HG03103 (cell line): ENCODE measurements at regions not wholly inside any gene's neighbourhood (a gene's known extent, or its start where the extent isn't known, plus 50 kb on each side); places are given as distances from the start of the nearest gene placed in this dataset.

Experiments used
- ATAC-seq: cut with Tn5 transposase; IDR thresholded peaks from one replicate; pipeline ENCODE4 v1.9.1; 2021; ENCODE audit warnings: low read depth; ENCODE audit not compliant: unreplicated experiment

DNA sequence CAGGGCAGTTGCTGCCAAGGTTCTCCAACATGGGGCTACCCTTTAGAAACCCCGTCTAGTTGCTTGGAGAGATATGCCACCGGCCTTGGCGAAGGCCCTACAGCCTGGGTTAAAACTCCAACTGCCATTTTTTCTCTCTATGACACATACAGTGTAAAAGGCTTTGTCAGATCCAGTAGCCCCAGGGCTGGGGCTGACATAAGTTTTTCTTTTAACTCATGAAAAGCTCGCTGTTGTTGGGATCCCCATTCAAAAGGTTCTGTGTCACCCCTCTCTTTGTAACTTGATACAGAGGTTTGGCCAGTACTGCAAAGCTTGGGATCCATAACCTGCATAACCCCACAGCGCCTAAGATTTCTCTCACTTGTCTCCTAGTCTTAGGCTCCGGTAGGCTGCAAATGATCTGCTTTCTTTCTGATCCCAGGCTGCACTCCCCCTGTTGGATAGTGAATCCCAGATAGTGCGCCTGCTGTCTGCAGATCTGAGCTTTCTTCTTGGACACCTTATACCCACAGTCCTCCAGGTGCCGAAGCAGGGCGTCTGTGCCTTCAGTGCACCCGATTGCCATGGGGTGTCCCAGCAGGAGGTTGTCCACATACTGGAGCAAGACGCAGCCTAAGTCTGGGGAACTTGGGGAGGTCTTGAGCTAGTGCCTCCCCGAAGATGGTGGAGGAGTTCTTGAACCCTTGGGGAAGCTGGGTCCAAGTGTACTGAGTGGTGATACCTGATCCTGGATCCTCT, 406.2 kb downstream of the TGFB2 start:
- no peak for ATAC-seq

DNA sequence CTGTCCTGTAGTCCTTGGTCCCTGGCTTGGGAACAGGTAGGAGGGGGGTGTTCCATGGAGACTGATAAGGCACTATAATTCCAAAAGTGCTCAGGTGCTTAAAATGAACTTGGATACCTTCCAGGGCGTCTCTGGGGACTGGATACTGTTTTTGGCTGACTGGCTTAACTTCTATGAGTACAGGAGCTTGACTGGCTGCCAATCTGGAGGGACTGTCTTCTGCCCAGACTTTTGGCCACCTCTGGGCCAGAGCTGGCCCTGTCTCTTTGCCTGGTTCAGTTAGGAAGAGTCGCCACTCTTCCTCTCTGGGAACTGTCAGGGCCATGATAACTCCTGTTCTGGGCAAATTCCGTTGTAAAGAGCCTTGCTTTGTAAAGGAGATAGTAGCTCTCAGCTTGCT, 407.0 kb downstream of the TGFB2 start:
- no peak for ATAC-seq

DNA sequence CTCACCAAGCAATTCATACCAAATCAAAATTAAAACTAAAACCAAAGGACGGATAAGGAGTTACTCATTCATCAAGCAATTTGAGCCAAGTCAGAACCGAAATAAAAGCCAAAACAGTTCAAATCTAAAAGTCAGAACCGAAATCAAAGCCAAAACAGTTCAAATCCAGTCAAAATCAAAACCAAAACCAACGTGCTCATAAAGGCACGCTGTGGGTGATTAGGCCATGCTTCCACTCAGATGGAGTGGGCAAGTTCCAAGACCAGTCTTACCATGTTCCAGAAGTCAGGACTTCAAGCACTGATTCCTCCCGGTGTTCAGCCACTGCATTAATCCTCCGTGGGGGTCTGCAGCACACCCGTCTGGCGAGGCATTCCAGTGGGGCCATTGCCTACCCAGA, 409.3 kb downstream of the TGFB2 start:
- ATAC-seq, result no peak

DNA sequence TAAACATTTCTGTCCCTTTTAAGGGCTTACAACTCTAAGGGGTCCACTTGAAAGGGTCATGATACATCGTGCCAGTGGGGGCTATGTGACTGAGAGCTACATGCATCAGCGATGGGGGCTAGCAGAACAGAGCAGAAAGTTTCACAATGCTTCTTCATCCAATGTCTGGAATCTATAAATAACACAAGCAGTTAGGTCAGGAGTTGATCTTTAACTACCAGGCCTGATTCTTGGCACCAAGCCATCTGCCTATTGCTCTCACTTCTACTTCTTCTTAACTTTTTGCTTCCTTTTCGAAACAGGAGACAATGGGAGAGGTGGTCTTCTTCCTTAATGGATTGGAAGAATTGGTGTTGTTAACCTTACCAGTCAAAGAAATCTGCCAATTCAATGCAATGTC, 410.0 kb downstream of the TGFB2 start:
- ATAC-seq, result no peak

DNA sequence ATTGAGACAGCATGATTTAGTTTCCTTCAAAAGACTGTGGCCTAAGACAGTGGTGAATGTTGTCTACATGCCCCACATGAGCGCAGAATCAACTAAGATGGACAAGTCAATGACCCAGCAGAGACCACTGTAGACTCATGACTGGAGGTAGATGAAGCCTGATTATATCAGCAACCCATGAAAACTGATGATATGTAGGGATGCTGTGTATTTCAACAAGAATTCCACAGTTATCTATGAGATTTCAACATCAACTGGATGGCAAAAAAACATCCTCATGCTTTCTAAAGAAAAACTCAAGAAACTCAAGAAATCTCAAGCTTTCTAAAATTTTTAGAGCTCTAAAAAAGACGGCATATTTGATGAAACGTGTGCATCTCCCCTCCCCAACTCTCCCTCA, 413.9 kb upstream of the LYPLAL1 start:
- no peak for ATAC-seq

DNA sequence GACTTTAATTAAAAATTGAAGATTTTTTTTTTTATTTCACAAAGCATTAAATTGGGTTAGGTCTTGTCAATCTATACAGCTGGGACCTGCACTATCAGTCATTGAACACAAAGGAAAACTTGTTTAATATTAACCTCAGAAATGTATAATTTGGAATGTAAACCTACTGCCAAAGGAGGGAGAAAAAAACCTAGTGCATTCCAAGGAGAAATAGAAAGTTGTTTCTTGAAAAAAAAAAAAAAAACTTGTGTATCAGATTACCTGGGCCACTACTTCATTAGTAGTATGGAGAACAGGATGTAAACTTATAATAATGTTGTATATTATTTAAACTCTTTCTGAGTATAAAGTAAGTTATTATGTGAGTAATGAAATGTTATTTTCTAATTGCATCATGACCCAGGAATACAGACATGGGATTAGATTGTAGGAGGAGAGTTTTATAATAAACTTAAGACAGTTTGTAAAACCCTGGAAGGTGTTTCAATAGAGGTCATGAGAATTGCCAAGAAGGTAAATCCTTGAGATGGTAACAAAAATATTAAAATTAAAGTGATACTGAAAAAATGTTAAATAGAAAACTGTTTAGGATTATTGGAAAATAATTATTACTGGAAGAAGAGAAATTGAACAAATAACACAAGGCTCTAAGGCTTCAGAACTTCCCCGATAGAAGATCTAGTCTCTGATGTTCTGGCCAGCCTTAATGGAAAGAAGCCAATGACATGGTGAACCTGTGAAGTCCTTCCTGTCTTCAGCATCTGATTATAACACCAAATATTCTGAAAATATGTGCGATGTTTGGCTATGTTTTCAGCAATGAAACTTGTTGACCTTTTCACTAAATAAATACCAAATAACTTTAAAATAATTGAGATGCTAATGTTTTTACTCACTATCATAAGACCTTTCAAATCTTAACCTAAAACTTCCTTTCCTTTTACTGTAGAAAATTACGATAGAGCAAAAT, 412.8 kb upstream of the LYPLAL1 start:
- no peak for ATAC-seq

DNA sequence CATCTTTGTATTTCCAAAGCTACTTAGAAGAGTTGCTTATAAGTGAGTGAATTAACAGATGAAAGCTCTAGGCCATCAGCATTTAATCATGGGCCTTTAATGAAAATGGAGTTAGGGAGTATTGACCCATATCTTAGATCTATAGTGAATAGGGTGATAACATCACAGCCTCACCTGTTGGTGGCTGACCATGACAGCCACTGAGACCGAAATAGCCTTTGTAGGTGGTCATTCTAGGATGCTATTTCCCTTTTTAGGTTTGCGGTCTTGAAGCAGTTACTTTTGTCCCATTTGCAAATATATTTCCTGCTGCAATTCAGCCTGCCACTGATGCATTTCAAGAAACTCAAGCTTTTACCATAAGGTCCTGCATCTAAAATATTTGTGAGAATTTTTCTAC, 410.1 kb upstream of the LYPLAL1 start:
- no peak for ATAC-seq

DNA sequence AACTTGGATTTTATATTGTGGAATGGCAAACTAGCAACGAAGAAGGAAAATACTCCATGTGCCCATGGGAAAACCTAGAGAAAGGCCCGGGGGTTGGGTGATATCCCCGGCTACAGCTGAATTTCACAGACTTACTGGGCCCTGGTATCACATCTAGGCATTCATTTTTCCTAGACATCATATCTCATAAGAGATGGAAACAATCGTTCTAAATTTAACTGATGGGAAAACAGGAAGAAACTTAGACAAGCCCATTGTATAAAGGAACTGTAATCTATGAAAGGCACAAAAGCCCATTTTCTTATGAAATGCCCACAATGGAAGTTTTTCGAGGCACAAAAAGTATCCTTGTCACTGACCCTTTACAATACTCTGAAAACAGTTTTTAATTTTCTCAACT, 407.9 kb upstream of the LYPLAL1 start:
- ATAC-seq, result no peak

DNA sequence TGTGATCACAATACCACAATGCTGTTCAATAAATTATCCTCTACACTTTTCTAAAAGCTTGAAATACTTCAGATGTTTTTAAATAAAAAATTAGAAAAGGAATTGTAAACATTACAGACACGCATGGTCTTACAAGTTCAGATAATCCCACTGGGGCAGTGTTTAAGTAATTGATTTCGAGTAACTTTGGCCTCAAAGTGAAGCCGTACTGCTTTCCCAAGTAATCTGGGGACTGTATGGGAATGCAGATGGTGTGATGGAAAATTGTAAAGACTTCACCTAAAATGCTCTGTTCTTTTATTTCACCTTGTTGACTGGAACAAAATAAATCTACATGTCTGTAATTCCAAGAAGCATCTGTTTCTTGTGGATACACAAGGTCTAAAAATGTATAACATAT, 401.7 kb upstream of the LYPLAL1 start:
- no peak for ATAC-seq

DNA sequence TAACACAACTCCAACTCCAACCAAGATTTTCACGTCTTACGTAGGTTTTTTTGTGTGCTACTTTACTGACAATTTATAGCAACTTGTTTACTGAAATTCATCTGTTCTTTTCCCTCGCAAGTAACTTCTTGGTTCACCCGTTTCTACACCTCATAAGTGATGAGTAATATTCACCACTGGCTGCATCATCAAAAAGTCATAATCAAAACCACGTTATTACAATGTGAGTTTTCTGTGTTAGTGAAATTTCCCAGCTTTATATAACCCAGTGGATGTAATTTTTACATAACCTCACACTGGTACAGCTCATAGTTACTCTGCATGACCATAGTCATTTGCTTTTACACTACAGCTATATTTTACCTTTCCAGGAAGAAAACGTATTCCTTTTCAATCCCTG, 401.1 kb upstream of the LYPLAL1 start:
- ATAC-seq, result no peak

DNA sequence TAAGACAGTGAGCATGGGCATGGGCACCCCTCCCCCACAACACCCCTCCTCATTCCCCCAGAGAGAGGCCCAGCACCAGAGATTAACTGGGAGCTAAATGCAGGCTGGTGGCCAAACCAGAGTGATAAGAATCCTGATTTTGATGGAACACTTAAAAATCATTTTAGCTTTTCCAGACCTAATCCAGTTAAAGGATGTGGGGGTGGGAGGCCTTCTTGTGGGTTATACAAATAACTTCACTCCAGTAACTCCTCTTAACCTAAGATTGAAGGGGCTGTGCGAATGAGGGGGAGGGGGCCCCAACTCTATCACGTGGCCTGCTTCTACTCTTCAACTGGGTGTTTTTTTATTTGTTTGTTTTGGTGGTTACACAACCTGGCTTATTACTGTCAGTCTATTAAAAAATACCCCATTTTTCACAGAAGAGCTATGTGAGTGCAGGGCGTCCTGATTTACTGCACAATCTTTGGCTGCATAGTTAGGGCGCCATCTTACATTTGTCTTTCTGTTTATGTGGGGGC, 398.1 kb upstream of the LYPLAL1 start:
- ATAC-seq, result no peak

DNA sequence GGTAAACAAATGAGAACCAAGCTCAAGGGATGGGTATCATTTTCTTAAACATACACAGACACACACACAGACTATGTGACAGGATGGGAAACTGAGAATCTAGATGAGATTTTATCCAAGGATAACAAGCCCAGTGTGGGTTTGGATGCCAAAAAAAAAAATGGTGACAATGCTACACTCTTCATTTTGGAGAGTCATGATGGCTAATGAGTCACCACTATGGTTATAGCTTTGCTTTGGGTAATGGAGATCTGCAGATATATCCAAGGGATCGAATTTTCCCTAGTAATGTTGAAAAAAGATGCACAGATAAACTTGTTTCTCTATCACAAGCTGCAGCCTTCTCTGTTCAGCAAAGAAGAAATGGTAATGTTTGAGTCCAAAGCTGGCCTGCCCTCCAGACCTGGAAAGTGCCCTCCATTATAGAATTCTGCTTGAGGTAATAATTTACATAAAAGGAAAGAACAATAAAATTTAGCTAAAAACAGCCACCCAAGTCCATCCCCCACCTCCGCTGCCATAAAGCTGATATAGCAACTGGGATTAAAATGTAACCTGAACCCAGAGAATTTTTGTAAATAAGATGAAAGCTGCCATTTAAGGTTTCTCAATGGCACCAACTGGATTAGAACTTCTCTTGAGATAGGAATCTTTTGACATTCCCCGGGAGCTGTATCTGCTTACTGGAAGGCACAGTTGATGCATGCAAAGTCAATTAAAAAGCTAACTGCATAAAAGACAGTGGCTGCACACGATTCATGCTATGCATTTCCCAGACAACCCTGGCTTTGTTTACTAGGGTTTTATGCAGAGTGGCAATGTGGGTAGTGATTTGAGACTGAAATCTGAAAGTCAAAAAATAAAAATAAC, 395.2 kb upstream of the LYPLAL1 start:
- ATAC-seq, result no peak

DNA sequence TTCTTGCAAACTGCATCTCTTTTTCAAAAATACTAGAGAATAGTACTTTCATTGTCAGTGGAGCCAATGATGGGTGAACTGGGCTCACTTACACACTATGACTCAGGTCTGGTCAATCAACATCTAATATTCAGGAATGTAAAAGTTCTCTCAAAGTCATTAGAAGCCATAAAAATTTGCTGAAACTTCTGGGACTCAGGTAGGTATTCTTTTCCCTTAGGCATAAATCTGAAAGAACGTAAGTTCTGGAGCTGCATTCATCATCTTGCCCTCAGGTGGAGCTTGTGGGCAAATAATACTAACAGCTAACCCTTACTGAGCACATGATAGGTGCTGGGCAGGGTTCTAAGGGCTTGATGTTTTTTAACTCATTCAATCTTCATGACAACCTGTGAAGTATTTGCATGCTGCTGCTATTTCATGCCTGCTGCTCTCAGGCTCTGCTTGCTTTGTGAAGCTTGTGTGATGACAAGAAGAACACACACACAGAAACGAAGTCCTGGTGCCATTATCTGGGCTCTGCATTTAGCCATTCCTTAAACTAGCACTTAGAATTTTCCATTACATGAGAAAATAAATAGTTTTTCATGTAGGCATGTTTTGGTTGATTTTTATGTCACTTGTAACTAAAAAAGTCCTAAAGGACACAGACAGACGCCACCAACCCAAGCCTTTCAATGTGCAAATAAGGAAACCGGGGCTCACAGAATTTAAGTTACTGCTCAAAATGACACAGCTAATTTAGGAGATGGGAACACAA, 394.2 kb upstream of the LYPLAL1 start:
- ATAC-seq, result no peak

DNA sequence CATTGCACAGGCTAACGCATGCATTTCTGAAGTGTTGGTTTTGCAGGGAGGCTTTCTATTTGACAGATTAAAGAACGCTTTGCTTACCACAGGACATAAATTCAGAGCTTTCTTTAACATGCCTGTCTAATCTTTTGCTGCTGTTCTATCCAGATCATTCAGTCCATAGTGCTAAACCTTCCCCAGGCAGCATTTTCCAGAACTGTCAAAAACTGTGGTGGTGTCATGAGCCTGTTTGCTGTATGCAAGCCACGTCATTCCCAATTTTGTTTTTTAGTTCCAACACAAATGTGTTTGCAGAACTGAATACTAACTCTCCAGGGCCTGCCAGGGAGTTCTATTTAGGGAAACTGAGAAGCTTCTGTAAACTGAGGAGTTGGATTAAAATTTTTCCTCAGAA, 390.5 kb upstream of the LYPLAL1 start:
- ATAC-seq, result no peak

DNA sequence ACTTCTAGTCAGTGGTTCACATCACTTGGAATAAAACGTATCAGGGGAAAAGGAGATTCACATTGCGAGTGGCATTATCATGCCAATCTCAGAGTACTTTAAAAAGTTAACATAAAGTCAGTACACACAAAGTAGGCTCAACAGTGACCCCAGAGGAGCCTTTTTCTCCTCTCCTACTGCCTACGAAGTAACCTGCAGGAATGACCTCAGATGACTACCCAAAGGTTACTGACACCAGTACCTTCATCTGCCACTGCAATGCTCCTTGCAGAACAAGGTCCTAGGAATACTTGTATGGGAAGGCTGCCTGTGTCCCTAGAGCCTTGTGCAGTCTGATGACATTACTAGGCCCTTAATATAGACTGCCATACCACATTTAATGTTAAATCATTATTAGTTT, 389.8 kb upstream of the LYPLAL1 start:
- no peak for ATAC-seq

DNA sequence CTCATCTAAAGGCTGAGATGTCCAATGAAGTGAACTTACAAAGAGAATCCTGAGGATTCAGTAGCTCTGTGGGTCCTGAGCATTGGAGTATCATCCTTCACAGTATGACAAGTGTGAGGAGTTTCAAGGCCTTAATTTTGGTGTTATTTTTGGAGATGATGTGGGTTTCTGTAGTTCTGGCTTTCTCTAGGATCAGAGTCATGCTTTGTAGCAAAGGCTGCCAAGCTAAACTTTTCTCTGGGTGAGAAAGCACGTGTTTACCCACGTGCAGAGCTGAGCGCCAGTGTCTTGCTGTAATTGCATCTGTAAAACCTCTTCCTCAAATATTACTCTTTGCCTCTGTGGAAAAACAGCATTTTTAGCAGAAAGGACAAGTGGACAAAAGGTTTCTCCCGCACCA, 387.8 kb upstream of the LYPLAL1 start:
- no peak for ATAC-seq

DNA sequence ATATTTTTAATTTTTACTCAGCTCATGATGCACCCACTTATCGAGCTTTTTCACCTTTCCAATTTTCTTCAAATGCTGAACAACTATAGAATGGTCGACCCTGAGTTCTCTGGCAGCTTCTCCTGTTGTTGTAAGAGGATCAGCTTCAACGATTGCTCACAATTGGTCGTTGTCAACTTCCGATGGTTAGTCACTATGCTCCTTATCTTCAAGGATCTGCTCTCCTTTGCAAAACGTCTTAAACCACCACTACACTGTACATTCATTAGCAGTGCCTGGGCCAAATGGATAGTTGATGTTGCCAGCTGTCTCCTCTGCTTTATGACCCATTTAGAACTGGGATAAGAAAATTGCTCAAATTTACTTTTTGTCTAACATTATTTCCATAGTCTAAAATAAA, 385.9 kb upstream of the LYPLAL1 start:
- no peak for ATAC-seq

DNA sequence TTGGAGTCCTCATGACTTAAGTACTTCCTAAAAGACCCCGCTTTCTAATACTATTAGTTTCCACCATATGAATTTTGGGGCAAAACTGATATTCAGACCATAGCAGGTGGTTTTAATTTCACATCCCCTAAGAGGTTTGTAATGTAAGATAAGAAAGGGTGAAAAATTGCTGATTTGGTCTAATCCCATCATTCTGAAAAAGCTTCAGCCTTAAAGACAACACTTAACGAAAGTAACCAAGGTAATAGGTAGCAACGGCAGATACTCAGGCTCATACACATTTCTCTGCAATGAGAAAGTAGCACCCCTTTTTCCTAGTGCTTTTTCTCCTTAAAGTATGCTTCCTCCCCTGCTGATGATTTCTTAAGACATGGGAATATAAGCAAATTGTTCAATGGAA, 376.9 kb upstream of the LYPLAL1 start:
- ATAC-seq, result no peak

DNA sequence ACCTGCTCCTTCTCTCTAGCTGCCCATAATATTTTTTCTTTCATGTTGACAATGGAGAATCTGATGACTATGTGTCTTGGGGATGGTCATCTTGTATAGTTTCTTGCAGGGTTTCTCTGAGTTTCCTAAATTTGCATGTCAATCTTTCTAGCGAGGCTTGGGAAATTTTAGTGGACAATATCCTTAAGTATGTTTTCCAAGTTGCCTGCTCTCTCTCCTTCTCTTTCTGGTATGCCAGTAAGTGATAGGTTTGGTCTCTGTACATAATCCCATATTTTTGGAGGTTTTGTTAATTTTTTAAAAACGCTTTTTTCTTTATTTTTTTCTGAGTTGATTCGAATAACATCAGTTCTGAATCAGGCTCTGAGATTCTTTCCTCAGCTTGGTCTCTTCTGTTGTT, 370.9 kb upstream of the LYPLAL1 start:
- ATAC-seq, result no peak
